A673 (cell line): ENCODE measurements at regions not wholly inside any gene's neighbourhood (a gene's known extent, or its start where the extent isn't known, plus 50 kb on each side); places are given as distances from the start of the nearest gene placed in this dataset.

Source experiments
- BruUV-seq: library from RNA; stranded (reverse); fragments of 400-500 nt; replicated peaks from 2 replicates; lab custom pipeline; 2021; lab: Mats Ljungman, UMichigan
- CTCF ChIA-PET: fragments of 300-600 bp; sonication (Branson Sonifier 250); formaldehyde crosslinking; loops from one replicate; lab custom pipeline; 2022; ENCODE audit warnings: antibody characterized with exemption; lab: Charles Lee
- POLR2A ChIA-PET: fragments of 300-600 bp; sonication (Branson Sonifier 250); formaldehyde crosslinking; loops from one replicate; lab custom pipeline; 2022; ENCODE audit warnings: antibody characterized with exemption; ENCODE audit not compliant: low non-redundant PET; lab: Charles Lee
- DNase-seq: peaks from one replicate; pipeline ENCODE4 v3.0.0-alpha.2; 2015; ENCODE audit warnings: low spot score
- H3K27ac ChIP-seq: fragments of 200-600 bp; sonication (generic); 2 replicates; pipeline ENCODE4 v1.5.1; 2016; ENCODE audit warnings: mixed run types, low read depth, mild to moderate bottlenecking, mixed read lengths, antibody characterized with exemption, low read length; ENCODE audit not compliant: poor library complexity, severe bottlenecking
- H3K27me3 ChIP-seq: fragments of 200-600 bp; sonication (generic); replicated peaks from 2 replicates; pipeline ENCODE4 v1.6.1; 2017; ENCODE audit warnings: mixed run types, low read depth, mild to moderate bottlenecking, mixed read lengths, antibody characterized with exemption, low read length; ENCODE audit not compliant: insufficient read depth, poor library complexity
- H3K36me3 ChIP-seq: fragments of 200-600 bp; sonication (generic); 2 replicates; pipeline ENCODE4 v1.6.1; 2016; ENCODE audit warnings: mixed run types, mild to moderate bottlenecking, mixed read lengths, antibody characterized with exemption, low read length; ENCODE audit not compliant: insufficient read depth, poor library complexity, severe bottlenecking
- H3K4me1 ChIP-seq: fragments of 200-600 bp; sonication (generic); 2 replicates; pipeline ENCODE4 v1.6.1; 2017; ENCODE audit warnings: mixed run types, mild to moderate bottlenecking, mixed read lengths, antibody characterized with exemption, low read length; ENCODE audit not compliant: insufficient read depth, poor library complexity, severe bottlenecking
- H3K4me3 ChIP-seq: fragments of 200-600 bp; sonication (generic); 2 replicates; pipeline ENCODE4 v1.5.1; 2016; ENCODE audit warnings: low read depth, mixed run types, mild to moderate bottlenecking, mixed read lengths, low read length; ENCODE audit not compliant: poor library complexity, severe bottlenecking
- H3K9me3 ChIP-seq: fragments of 200-600 bp; sonication (generic); 2 replicates; pipeline ENCODE4 v1.6.1; 2016; ENCODE audit warnings: mixed run types, low read depth, mild to moderate bottlenecking, mixed read lengths, antibody characterized with exemption, low read length; ENCODE audit not compliant: poor library complexity, severe bottlenecking
- EZH2 ChIP-seq: fragments of 200-600 bp; sonication (generic); IDR thresholded peaks from 2 replicates; pipeline ENCODE4 v1.6.1; 2017; ENCODE audit warnings: borderline replicate concordance, low read depth, mild to moderate bottlenecking, mixed read lengths, antibody characterized with exemption, low read length; ENCODE audit not compliant: poor library complexity, severe bottlenecking
- intact Hi-C: fragments of 100-400 bp; cut with micrococcal nuclease; formaldehyde crosslinking; loops from one replicate; pipeline ENCODE4 v1.10.0; 2022; ENCODE audit not compliant: unreplicated experiment
- TF ChIP-seq, protein P1 (sequence below): fragments of 300-800, 200-600 bp; sonication (generic); conservative IDR thresholded peaks from 2 replicates; pipeline ENCODE4 v1.5.1; 2017; ENCODE audit warnings: low read depth, mild to moderate bottlenecking, antibody characterized with exemption, low read length, moderate library complexity, mixed read lengths

GRCh38 chr11:128289048-128289447 lies 298.3 kb downstream of the ETS1 start:
- Histone ChIP-seq H3K27ac (no peak overlapping the region), H3K4me1 (no peaks in the 10 kb centered on the region), H3K9me3 (no peaks in the 10 kb centered on the region), H3K27me3 (peaks cover 73% of the 10 kb centered on the region), H3K4me3 (no peak overlapping the region), H3K36me3 (no peaks in the 10 kb centered on the region)
- ChIA-PET CTCF (interaction anchor here (0.5 kb wide), 1 partner anchor 118 kb away, joined by 4 read pairs; no protein-coding TSS in a partner anchor), POLR2A (no interaction called here)
- BruUV-seq = no TSS peak
- no peak for DNase-seq
- TF ChIP-seq, protein P1, sequence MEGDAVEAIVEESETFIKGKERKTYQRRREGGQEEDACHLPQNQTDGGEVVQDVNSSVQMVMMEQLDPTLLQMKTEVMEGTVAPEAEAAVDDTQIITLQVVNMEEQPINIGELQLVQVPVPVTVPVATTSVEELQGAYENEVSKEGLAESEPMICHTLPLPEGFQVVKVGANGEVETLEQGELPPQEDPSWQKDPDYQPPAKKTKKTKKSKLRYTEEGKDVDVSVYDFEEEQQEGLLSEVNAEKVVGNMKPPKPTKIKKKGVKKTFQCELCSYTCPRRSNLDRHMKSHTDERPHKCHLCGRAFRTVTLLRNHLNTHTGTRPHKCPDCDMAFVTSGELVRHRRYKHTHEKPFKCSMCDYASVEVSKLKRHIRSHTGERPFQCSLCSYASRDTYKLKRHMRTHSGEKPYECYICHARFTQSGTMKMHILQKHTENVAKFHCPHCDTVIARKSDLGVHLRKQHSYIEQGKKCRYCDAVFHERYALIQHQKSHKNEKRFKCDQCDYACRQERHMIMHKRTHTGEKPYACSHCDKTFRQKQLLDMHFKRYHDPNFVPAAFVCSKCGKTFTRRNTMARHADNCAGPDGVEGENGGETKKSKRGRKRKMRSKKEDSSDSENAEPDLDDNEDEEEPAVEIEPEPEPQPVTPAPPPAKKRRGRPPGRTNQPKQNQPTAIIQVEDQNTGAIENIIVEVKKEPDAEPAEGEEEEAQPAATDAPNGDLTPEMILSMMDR = no peak
- no peak for TF ChIP-seq EZH2
- intact Hi-C loops = no loop called here

DNA sequence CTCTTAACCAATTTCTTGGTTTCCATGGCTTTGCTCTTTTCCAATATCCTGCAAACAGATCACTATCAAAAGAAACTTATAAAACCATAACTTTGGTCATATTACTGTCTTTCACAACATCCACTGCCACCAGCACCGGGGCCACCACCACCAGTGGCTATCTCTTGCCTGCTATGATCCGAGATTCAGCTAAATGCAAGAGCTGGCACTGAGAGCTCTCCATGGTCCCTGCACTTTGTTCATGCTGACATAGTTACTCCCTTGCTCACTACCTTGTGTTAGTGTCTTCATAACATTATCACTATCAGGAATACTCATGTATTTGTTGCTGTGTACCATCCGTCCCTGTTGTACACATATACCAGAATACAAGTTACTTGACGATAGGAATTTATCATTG lies 299.0 kb downstream of the ETS1 start:
- BruUV-seq = no TSS peak
- intact Hi-C loops = no loop called here
- Histone ChIP-seq H3K9me3 (no peaks in the 10 kb centered on the region), H3K36me3 (no peaks in the 10 kb centered on the region), H3K27ac (no peak overlapping the region), H3K4me1 (no peaks in the 10 kb centered on the region), H3K27me3 (peaks cover 74% of the 10 kb centered on the region), H3K4me3 (no peak overlapping the region)
- DNase-seq = no peak
- ChIA-PET POLR2A (interaction anchor here (0.7 kb wide), 1 partner anchor 1077 kb away, joined by 3 read pairs; no protein-coding TSS in a partner anchor), CTCF (no interaction called here)
- no peak for TF ChIP-seq EZH2
- TF ChIP-seq, protein P1 = no peak

DNA sequence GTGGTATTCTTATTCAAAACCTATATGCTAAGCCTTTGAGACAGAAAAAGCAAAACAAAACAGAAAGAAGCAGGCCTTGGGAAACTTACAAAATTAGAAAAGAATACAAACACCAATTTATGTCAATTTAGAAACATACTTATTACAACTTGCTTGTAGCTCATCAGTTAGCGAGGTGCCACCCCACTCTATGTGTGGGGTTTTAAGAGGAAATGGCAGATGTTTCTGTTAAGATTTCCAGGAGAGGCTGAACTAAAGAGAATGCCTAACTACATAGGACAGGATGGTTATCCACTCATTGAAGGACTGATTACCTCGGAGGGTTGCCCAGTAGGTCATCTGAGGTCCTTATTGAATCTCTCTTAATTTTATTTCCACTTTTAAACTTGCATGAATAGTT lies 302.0 kb downstream of the ETS1 start:
- no peak overlapping the region for H3K27ac ChIP-seq
- H3K36me3 ChIP-seq = no peaks in the 10 kb centered on the region
- TF ChIP-seq EZH2 = no peak
- TF ChIP-seq, protein P1 = no peak
- H3K4me1 ChIP-seq = no peaks in the 10 kb centered on the region
- intact Hi-C loops = no loop called here
- H3K27me3 ChIP-seq = peaks cover 68% of the 10 kb centered on the region
- no peaks in the 10 kb centered on the region for H3K9me3 ChIP-seq
- DNase-seq = no peak
- BruUV-seq = no TSS peak
- CTCF ChIA-PET = no interaction called here
- H3K4me3 ChIP-seq = no peak overlapping the region
- POLR2A ChIA-PET = no interaction called here
